WI38 (cell line): ENCODE measurements at regions not wholly inside any gene's neighbourhood (a gene's known extent, or its start where the extent isn't known, plus 50 kb on each side); places are given as distances from the start of the nearest gene placed in this dataset.

Source experiments
- H3K4me3 ChIP-seq: 2 replicates; pipeline ENCODE4 v1.5.1; 2011; ENCODE audit warnings: low read depth, mild to moderate bottlenecking, control low read depth, low read length
- TF ChIP-seq, protein P1 (sequence below): IDR thresholded peaks from 2 replicates; pipeline ENCODE4 v1.5.1; 2012; ENCODE audit warnings: low read depth, mild to moderate bottlenecking, control low read depth, low read length

DNA sequence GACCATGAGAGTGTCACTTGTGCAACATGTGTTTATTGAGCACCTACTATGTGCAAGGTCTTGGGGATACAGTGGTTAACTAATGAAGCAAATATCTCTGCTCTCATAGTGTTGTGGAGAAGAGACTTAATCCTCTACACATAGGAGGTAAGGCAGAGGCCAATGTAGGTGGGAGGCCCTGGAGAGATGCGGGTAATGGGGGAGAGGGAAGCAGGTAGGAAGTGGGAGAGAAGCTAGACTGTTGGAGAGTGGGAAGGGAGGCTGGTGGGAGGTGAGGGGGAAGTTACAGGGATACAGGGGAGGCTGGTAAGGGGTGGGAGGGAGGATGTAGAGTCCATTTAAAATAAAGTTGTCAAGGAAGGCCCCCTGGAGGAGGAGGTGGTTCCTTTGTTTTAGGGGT, 240.0 kb downstream of the MIAT start:
- no peak overlapping the region for H3K4me3 ChIP-seq
- TF ChIP-seq, protein P1, sequence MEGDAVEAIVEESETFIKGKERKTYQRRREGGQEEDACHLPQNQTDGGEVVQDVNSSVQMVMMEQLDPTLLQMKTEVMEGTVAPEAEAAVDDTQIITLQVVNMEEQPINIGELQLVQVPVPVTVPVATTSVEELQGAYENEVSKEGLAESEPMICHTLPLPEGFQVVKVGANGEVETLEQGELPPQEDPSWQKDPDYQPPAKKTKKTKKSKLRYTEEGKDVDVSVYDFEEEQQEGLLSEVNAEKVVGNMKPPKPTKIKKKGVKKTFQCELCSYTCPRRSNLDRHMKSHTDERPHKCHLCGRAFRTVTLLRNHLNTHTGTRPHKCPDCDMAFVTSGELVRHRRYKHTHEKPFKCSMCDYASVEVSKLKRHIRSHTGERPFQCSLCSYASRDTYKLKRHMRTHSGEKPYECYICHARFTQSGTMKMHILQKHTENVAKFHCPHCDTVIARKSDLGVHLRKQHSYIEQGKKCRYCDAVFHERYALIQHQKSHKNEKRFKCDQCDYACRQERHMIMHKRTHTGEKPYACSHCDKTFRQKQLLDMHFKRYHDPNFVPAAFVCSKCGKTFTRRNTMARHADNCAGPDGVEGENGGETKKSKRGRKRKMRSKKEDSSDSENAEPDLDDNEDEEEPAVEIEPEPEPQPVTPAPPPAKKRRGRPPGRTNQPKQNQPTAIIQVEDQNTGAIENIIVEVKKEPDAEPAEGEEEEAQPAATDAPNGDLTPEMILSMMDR: no peak

DNA sequence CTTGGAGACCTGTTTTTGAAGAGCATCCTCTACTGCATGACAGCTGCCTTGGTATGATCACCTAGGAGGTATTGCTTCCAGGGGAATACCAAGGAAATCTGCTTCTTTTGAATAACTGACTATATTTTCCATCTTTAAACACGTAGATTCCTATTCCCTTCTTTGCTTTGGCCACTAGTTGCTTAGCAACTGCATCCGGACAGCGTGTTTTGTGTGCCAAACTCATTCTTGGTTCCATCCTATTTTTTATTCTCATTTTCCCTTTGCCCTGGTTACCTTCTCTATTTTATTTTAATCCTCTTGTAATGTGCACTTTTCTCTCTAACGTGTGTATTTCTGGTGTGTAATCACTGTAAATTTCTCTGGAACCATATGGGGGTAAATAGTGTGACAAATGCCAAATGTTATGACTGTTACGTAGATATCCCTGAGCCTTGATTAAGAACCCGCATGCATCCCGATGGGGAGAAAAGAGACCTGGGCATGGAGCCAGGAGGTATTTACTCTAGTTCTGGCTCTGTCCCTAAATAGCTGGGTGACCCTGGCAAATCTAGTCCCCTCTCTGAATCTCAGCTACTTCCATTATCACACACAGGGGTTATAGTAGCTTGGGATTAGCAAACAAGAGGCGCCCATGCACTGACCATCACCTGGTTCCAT, 241.7 kb downstream of the MIAT start:
- TF ChIP-seq, protein P1: no peak

DNA sequence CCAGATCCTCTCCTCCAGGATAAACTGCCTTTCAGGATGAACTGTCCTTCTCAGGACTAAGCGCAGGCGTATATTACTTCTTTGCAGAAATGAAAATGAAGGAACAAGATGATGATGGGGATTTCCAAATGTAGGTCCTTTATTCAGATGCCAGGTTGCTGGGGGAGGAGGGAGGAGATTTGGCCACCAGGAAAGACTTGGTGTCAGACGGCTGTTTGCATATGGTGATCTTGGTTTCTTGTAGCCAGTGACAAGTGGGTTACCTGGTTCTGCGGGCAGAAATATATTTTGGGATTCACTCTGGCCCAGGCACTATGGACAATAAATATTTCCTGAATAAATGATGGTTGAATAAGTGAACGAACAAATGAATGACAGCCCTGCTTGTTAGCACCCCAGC, 243.4 kb downstream of the MIAT start:
- TF ChIP-seq, protein P1: no peak
- no peak overlapping the region for H3K4me3 ChIP-seq

More for the DNA sequence above, 241.7 kb downstream of the MIAT start:
- no peak overlapping the region for H3K4me3 ChIP-seq

DNA sequence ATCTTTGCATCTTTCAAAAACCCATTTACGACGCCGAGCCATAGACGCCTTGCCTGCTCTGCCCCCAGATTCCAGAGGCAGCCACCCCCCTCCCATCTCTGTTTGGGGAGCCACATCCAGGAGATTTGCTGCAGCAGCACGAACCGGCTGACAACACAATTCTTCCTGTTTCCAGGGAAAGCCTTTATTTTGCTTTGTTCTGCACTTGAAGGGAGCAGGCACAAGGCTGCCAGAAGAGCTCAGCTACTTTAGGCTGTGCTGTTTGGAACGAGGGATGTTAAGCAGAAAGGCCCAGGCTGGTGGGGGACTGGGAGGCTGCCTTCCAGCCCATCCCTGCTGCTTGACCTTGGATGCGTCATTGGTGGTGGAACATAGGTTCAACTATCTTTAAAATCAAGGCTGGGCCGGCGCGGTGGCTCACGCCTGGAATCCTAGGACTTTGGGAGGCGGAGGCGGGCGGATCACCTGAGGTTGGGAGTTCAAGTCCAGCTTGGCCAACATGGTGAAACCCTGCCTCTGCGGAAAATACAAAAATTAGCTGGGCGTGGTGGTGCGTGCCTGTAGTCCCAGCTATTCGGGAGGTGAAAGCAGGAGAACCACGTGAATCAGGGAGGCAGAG, 243.9 kb downstream of the MIAT start:
- H3K4me3 ChIP-seq: no peak overlapping the region
- TF ChIP-seq, protein P1: no peak

DNA sequence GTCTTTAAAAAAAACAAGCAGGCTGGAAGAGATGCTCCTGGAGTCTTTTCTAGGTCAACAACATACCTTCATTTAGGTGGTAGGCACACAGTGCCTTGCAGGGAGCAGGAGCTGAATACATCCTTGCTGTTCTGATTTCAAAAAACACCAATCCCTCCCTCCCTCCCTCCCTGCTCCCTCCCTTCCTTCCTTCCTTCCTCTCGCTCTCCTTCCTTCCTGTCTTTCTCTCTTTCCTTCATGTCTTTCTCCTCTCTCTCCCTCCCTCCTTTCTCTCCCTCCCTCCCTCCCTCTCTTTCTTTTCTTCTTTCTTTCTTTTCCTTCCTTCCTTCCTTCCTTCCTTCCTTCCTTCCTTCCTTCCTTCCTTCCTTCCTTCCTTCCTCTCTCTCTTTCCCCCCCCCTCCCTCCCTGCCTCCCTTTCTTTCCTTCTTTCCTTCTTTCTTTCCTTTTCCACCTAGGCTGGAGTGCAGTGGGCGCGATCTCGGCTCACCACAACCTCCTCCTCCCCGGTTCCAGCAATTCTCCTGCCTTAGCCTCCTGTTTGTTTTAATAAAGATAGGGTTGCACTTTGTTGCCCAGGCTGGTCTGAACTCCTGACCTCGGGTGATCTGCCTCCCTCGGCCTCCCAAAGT, 245.1 kb downstream of the MIAT start:
- TF ChIP-seq, protein P1: no peak
- no peak overlapping the region for H3K4me3 ChIP-seq

DNA sequence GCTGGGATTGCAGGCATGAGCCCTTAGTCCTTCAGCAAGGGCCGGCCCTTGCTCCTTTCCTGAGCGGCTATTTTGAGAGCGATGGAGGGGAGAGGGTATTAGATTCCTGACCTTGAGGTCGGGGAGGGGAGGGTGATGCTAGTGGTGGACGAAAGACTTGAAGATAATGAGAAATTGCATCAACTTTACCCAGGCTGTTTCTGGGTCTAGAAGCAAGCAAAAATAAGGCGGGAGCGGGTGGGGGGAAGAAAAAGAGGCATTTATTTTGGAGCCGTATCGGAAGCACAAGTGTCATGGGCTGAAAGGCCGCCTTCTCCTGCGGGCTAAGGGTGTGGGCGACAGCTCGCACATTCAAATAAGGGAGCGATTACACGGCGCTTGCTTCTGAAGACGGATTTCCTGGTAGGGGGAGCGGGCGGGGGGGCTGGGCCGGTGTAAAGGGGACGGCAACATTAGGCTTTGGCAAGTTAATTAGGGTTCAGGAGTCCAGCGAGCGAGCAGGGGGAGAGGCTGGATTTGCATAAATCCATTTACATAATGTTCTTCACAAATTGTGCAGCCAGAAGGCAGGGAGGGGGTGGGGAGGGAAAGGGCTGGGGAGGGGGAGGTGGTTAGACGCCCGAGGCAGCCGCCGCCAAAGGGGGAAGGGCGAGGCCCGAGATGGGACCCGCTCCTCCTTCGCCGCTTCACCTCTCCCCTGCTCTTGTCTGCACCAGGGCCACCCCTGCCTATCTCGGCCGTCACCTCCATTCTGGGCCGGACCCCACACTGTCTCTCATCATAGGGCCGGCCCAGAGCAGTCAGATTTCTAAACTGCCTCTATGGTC, 245.9 kb downstream of the MIAT start:
- no peak overlapping the region for H3K4me3 ChIP-seq
- TF ChIP-seq, protein P1: no peak
